GM23338 (cell line): ENCODE measurements at regions not wholly inside any gene's neighbourhood (a gene's known extent, or its start where the extent isn't known, plus 50 kb on each side); places are given as distances from the start of the nearest gene placed in this dataset.

ENCODE experiments used
- ATAC-seq: fragments of 200-7000 bp; cut with Tn5 transposase; 3 replicates; pipeline ENCODE4 v1.9.1; 2020
- DNase-seq: peaks from one replicate; pipeline ENCODE4 v3.0.0-alpha.2; 2015; ENCODE audit warnings: low spot score
- H2AFZ ChIP-seq: fragments of 200-600 bp; sonication (generic); 2 replicates; pipeline ENCODE4 v1.8.0; 2016; ENCODE audit warnings: antibody characterized with exemption, mild to moderate bottlenecking, moderate library complexity
- H3F3A ChIP-seq: fragments of 200-600 bp; sonication (generic); replicated peaks from 2 replicates; pipeline ENCODE4 v1.8.0; 2017; ENCODE audit warnings: antibody characterized with exemption, mixed run types, low read depth
- H3K27ac ChIP-seq: fragments of 200-600 bp; sonication (generic); 2 replicates; pipeline ENCODE4 v1.6.1; 2016; ENCODE audit warnings: low read depth
- H3K27me3 ChIP-seq: fragments of 200-600 bp; sonication (generic); 2 replicates; pipeline ENCODE4 v1.8.0; 2016; ENCODE audit warnings: mild to moderate bottlenecking, mixed run types, moderate library complexity; ENCODE audit not compliant: insufficient read depth
- H3K36me3 ChIP-seq: fragments of 200-600 bp; sonication (generic); 2 replicates; pipeline ENCODE4 v1.8.0; 2016; ENCODE audit warnings: mild to moderate bottlenecking; ENCODE audit not compliant: insufficient read depth
- H3K4me1 ChIP-seq: fragments of 200-600 bp; sonication (generic); 2 replicates; pipeline ENCODE4 v1.8.0; 2016; ENCODE audit warnings: mild to moderate bottlenecking, moderate library complexity; ENCODE audit not compliant: insufficient read depth
- H3K4me2 ChIP-seq: fragments of 200-600 bp; sonication (generic); 2 replicates; pipeline ENCODE4 v1.7.1; 2017; ENCODE audit warnings: mixed run types
- H3K4me3 ChIP-seq: fragments of 200-600 bp; sonication (generic); 2 replicates; pipeline ENCODE4 v1.6.1; 2016; ENCODE audit warnings: mixed run types
- H3K79me2 ChIP-seq: fragments of 200-600 bp; sonication (generic); replicated peaks from 2 replicates; pipeline ENCODE4 v1.8.0; 2017; ENCODE audit warnings: mild to moderate bottlenecking; ENCODE audit not compliant: insufficient read depth
- H3K9me2 ChIP-seq: fragments of 200-600 bp; sonication (generic); 2 replicates; pipeline ENCODE4 v1.8.0; 2017; ENCODE audit not compliant: insufficient read depth
- H4K20me1 ChIP-seq: fragments of 200-600 bp; sonication (generic); replicated peaks from 2 replicates; pipeline ENCODE4 v1.8.0; 2017; ENCODE audit warnings: mild to moderate bottlenecking; ENCODE audit not compliant: insufficient read depth
- H3K27ac Mint-ChIP-seq: 2 replicates; pipeline ENCODE4 v1.8.0; 2020; ENCODE audit warnings: inconsistent platforms, mild to moderate bottlenecking, moderate library complexity, mixed read lengths
- H3K27me3 Mint-ChIP-seq: 3 replicates; pipeline ENCODE4 v1.8.0; 2022; ENCODE audit warnings: low read depth, mild to moderate bottlenecking, moderate library complexity, mixed read lengths, inconsistent platforms; ENCODE audit not compliant: insufficient read depth, poor library complexity
- H3K36me3 Mint-ChIP-seq: 3 replicates; pipeline ENCODE4 v1.8.0; 2021; ENCODE audit warnings: low read depth, mild to moderate bottlenecking, inconsistent platforms, moderate library complexity, mixed read lengths
- H3K4me1 Mint-ChIP-seq: 3 replicates; pipeline ENCODE4 v1.8.0; 2020; ENCODE audit warnings: mild to moderate bottlenecking, inconsistent platforms, mixed read lengths
- H3K4me3 Mint-ChIP-seq: 3 replicates; pipeline ENCODE4 v1.8.0; 2021; ENCODE audit warnings: moderate library complexity, mild to moderate bottlenecking, inconsistent platforms, mixed read lengths
- H3K9me3 Mint-ChIP-seq: 3 replicates; pipeline ENCODE4 v1.8.0; 2020; ENCODE audit warnings: moderate library complexity, mild to moderate bottlenecking, inconsistent platforms, mixed read lengths
- CTCF ChIP-seq, 2 experiments: fragments of 200-600 bp in 1 of 2; sonication (generic) in 1 of 2; conservative IDR thresholded peaks; 2 replicates each; pipeline versions ENCODE4 v1.5.1 to v1.6.1; 2016 to 2017; ENCODE audit warnings: antibody characterized with exemption in 2 of 2, low read depth in 2 of 2, mild to moderate bottlenecking in 2 of 2, moderate library complexity in 1 of 2
- ETS1 ChIP-seq: IDR thresholded peaks from 2 replicates; pipeline ENCODE4 v1.6.1; 2016; ENCODE audit warnings: antibody characterized with exemption
- JUNB ChIP-seq: IDR thresholded peaks from one replicate; pipeline ENCODE4 v1.6.1; 2016; ENCODE audit warnings: antibody characterized with exemption; ENCODE audit not compliant: unreplicated experiment
- NANOG ChIP-seq: IDR thresholded peaks from 2 replicates; pipeline ENCODE4 v1.6.1; 2016; ENCODE audit warnings: antibody characterized with exemption, borderline replicate concordance
- POLR2AphosphoS5 ChIP-seq: IDR thresholded peaks from 2 replicates; pipeline ENCODE4 v1.6.1; 2016; ENCODE audit warnings: antibody characterized with exemption, low read depth
- REST ChIP-seq: IDR thresholded peaks from one replicate; pipeline ENCODE4 v1.6.1; 2018; ENCODE audit warnings: antibody characterized with exemption; ENCODE audit not compliant: unreplicated experiment
- ZNF114 ChIP-seq: fragments of 250-450 bp; sonication (Bioruptor Pico); IDR thresholded peaks from 2 replicates; pipeline ENCODE4 v1.5.0; 2020; ENCODE audit warnings: mild to moderate bottlenecking, moderate library complexity
- ZNF462 ChIP-seq: fragments of 250-450 bp; sonication (Bioruptor Pico); IDR thresholded peaks from 2 replicates; pipeline ENCODE4 v1.5.0; 2020; ENCODE audit warnings: mild to moderate bottlenecking, moderate library complexity

- Histone ChIP-seq H3K9me2 (peaks cover 4% of the 10 kb centered on the region; the same call in 1 of the 2 replicates), H3K36me3 (no peaks in the 10 kb centered on the region), H3K4me2 (no peak overlapping the region), H4K20me1 (no peaks in the 10 kb centered on the region), H2AFZ (no peak overlapping the region), H3K27ac (no peak overlapping the region), H3K4me1 (peaks cover 10% of the 10 kb centered on the region; the same call in 1 of the 2 replicates), H3K27me3 (0 out of 2 replicates have a peak, but pooled peaks cover 3% of the 10 kb centered on the region), H3F3A (no peaks in the 10 kb centered on the region), H3K79me2 (no peaks in the 10 kb centered on the region), H3K4me3 (no peak overlapping the region)
- DNase-seq (no peak), ATAC-seq (no peak)
- no peak overlapping the region for H3K27ac Mint-ChIP-seq
- peaks cover 10% of the 10 kb centered on the region for H3K27me3 Mint-ChIP-seq
- no peak for TF ChIP-seq ETS1
- TF ChIP-seq NANOG = no peak
- TF ChIP-seq CTCF (conservative IDR thresholded peaks at IDR 0.05; ENCODE audit: low read depth in 2 of 2) = no peak
- TF ChIP-seq ZNF462 (CRISPR knock-in tag) = no peak
- no peak for TF ChIP-seq REST
- no peak for TF ChIP-seq ZNF114 (CRISPR knock-in tag)
- TF ChIP-seq POLR2AphosphoS5 = no peak
- no peak for TF ChIP-seq JUNB
- no peak overlapping the region for H3K4me3 Mint-ChIP-seq
- H3K4me1 Mint-ChIP-seq = peaks cover 8% of the 10 kb centered on the region
- H3K9me3 Mint-ChIP-seq = peaks cover 23% of the 10 kb centered on the region
- peaks cover 21% of the 10 kb centered on the region; the same call in 2 of the 3 replicates for H3K36me3 Mint-ChIP-seq
Measured at GRCh38 chr7:24417526-24418120, 133.6 kb downstream of the NPY start.
